Vagina (tissue), 2 donors: ENCODE measurements at regions not wholly inside any gene's neighbourhood (a gene's known extent, or its start where the extent isn't known, plus 50 kb on each side); places are given as distances from the start of the nearest gene placed in this dataset.

Experiments
- CTCF ChIP-seq, 3 experiments: fragments of 450-650 bp in 2 of 3; fragments of 200-600 bp in 1 of 3; sonication (generic) in 1 of 3; IDR thresholded peaks; one replicate each; pipeline ENCODE4 v1.5.1; 2017 to 2019; ENCODE audit warnings: antibody characterized with exemption in 3 of 3, mild to moderate bottlenecking in 2 of 3, moderate library complexity in 2 of 3
- POLR2A ChIP-seq, 2 donors: fragments of 450-650 bp; IDR thresholded peaks; one replicate each; pipeline ENCODE4 v1.6.1; 2017; ENCODE audit warnings: antibody characterized with exemption in 2 of 2, mild to moderate bottlenecking in 2 of 2, moderate library complexity in 2 of 2
- POLR2AphosphoS5 ChIP-seq, 2 donors: sonication (generic); formaldehyde crosslinking; IDR thresholded peaks; one replicate each; pipeline ENCODE4 v1.9.0; 2017; ENCODE audit warnings: antibody characterized with exemption in 2 of 2, mild to moderate bottlenecking in 2 of 2, low read depth in 1 of 2; ENCODE audit not compliant: insufficient read depth in 1 of 2

GRCh38 chr4:34845926-34846325 lies 1398.4 kb downstream of the ARAP2 start:
- TF ChIP-seq CTCF (IDR thresholded peaks at IDR 0.05), result no peak
- no peak for TF ChIP-seq POLR2A (IDR thresholded peaks at IDR 0.05)
- no peak for TF ChIP-seq POLR2AphosphoS5 (IDR thresholded peaks at IDR 0.05; ENCODE audit: insufficient read depth in 1 of 2, low read depth in 1 of 2)
